GM12878 (cell line): ENCODE measurements at regions not wholly inside any gene's neighbourhood (a gene's known extent, or its start where the extent isn't known, plus 50 kb on each side); places are given as distances from the start of the nearest gene placed in this dataset.

ENCODE experiments used
- ATAC-seq: fragments of 200-7000 bp; cut with Tn5 transposase; 3 replicates; pipeline ENCODE4 v1.9.1; 2020; ENCODE audit warnings: mild to moderate bottlenecking, moderate library complexity
- BruUV-seq: library from RNA; stranded (reverse); fragments of 400-500 nt; replicated peaks from 2 replicates; lab custom pipeline; 2021; lab: Mats Ljungman, UMichigan
- CTCF ChIA-PET: fragments of 300-600 bp; sonication (Branson Sonifier 250); formaldehyde crosslinking; extraction: SDS; loops from one replicate; lab custom pipeline; 2021; ENCODE audit warnings: inconsistent platforms; lab: Yijun Ruan, JAX
- POLR2A ChIA-PET: fragments of 350-600 bp; formaldehyde crosslinking; extraction: SDS; loops from one replicate; lab custom pipeline; 2021; ENCODE audit warnings: inconsistent platforms; lab: Charles Lee
- RAD21 ChIA-PET: fragments of 300-600 bp; sonication (Branson Sonifier 250); formaldehyde crosslinking; loops from one replicate; lab custom pipeline; 2023; ENCODE audit warnings: antibody characterized with exemption; ENCODE audit not compliant: unreplicated experiment; lab: Charles Lee
- SMC1A ChIA-PET: fragments of 300-600 bp; sonication (Branson Sonifier 250); formaldehyde crosslinking; loops from one replicate; lab custom pipeline; 2023; ENCODE audit not compliant: unreplicated experiment, uncharacterized antibody; lab: Charles Lee
- DNase-seq: peaks from one replicate; pipeline ENCODE4 v3.0.0-alpha.2; 2011; ENCODE audit warnings: low read depth, low spot score
- FAIRE-seq: peaks from 3 replicates; lab custom pipeline; 2011; peaks lifted over from hg19 to GRCh38; lab: Jason Lieb, UNC
- H2AFZ ChIP-seq: 2 replicates; pipeline ENCODE4 v1.6.0; 2011; ENCODE audit warnings: low read depth, low read length, control low read depth; ENCODE audit not compliant: control insufficient read depth
- H3K27ac ChIP-seq: 2 replicates; pipeline ENCODE4 v1.5.1; 2011; ENCODE audit warnings: control low read depth; ENCODE audit not compliant: control insufficient read depth, insufficient read depth
- H3K27me3 ChIP-seq, 2 experiments: replicated peaks in 1 of 2; 2 replicates each; pipeline versions ENCODE4 v1.6.0 to v1.6.1; 2011; ENCODE audit warnings: low read length in 1 of 2; ENCODE audit not compliant: control insufficient read depth in 2 of 2, insufficient read depth in 2 of 2
- H3K36me3 ChIP-seq, 2 experiments: 2 replicates each; pipeline ENCODE4 v1.5.1; 2011; ENCODE audit warnings: low read length in 1 of 2; ENCODE audit not compliant: control insufficient read depth in 2 of 2, insufficient read depth in 2 of 2
- H3K4me1 ChIP-seq: 2 replicates; pipeline ENCODE4 v1.6.1; 2011; ENCODE audit warnings: mild to moderate bottlenecking, low read length, moderate library complexity, mixed read lengths; ENCODE audit not compliant: control insufficient read depth, insufficient read depth
- H3K4me2 ChIP-seq: 2 replicates; pipeline ENCODE4 v1.6.0; 2011; ENCODE audit warnings: control low read depth; ENCODE audit not compliant: control insufficient read depth, insufficient read depth
- H3K4me3 ChIP-seq: fragments of 200-600 bp; sonication (generic); 2 replicates; pipeline ENCODE4 v1.5.1; 2016
- H3K79me2 ChIP-seq: 2 replicates; pipeline ENCODE4 v1.6.0; 2011; ENCODE audit warnings: low read length; ENCODE audit not compliant: control insufficient read depth, insufficient read depth
- H3K9ac ChIP-seq: 2 replicates; pipeline ENCODE4 v1.8.0; 2011; ENCODE audit warnings: low read length, control low read depth, mixed read lengths; ENCODE audit not compliant: control insufficient read depth, insufficient read depth
- H3K9me3 ChIP-seq: replicated peaks from 3 replicates; pipeline ENCODE4 v1.5.1; 2011; ENCODE audit warnings: mild to moderate bottlenecking, low read length; ENCODE audit not compliant: control insufficient read depth, insufficient read depth
- H4K20me1 ChIP-seq: 2 replicates; pipeline ENCODE4 v1.6.0; 2011; ENCODE audit not compliant: control insufficient read depth, insufficient read depth
- BRCA1 ChIP-seq: IDR thresholded peaks from 2 replicates; pipeline ENCODE4 v1.6.1; 2011; ENCODE audit warnings: low read depth, low read length, improper control_type of control experiment
- CREM ChIP-seq: IDR thresholded peaks from 2 replicates; pipeline ENCODE4 v1.6.1; 2014; ENCODE audit warnings: antibody characterized with exemption, low read depth
- KAT2A ChIP-seq: conservative IDR thresholded peaks from 2 replicates; pipeline ENCODE4 v1.6.1; 2011; ENCODE audit warnings: low read depth, low read length; ENCODE audit not compliant: control insufficient read depth
- LARP7 ChIP-seq: fragments of 450-650 bp; IDR thresholded peaks from 2 replicates; pipeline ENCODE4 v1.6.1; 2017; ENCODE audit warnings: mild to moderate bottlenecking
- MEF2A ChIP-seq: IDR thresholded peaks from 2 replicates; pipeline ENCODE4 v1.6.1; 2011; ENCODE audit warnings: low read depth, mild to moderate bottlenecking, low read length, moderate library complexity; ENCODE audit not compliant: insufficient read depth
- MTA2 ChIP-seq: fragments of 450-650 bp; IDR thresholded peaks from 2 replicates; pipeline ENCODE4 v1.6.1; 2016; ENCODE audit warnings: low read depth, mild to moderate bottlenecking, moderate library complexity
- NFXL1 ChIP-seq: fragments of 450-650 bp; IDR thresholded peaks from 2 replicates; pipeline ENCODE4 v1.6.1; 2017; ENCODE audit warnings: antibody characterized with exemption, mild to moderate bottlenecking, borderline replicate concordance
- POLR2AphosphoS2 ChIP-seq: IDR thresholded peaks from 2 replicates; pipeline ENCODE4 v1.6.1; 2011; ENCODE audit warnings: low read depth, mild to moderate bottlenecking, low read length, improper control_type of control experiment, moderate library complexity
- RB1 ChIP-seq: fragments of 450-650 bp; formaldehyde crosslinking; IDR thresholded peaks from 2 replicates; pipeline ENCODE4 v1.6.1; 2017; ENCODE audit warnings: mild to moderate bottlenecking, borderline replicate concordance
- RCOR1 ChIP-seq: conservative IDR thresholded peaks from 2 replicates; pipeline ENCODE4 v1.6.1; 2012; ENCODE audit warnings: low read depth, low read length, improper control_type of control experiment
- RELA ChIP-seq: fragments of 450-650 bp; IDR thresholded peaks from 2 replicates; pipeline ENCODE4 v1.8.0; 2014; ENCODE audit warnings: borderline replicate concordance; ENCODE audit not compliant: partially characterized antibody
- RFX5 ChIP-seq: IDR thresholded peaks from 2 replicates; pipeline ENCODE4 v1.6.1; 2011; ENCODE audit warnings: low read depth, low read length, improper control_type of control experiment
- SIX5 ChIP-seq: IDR thresholded peaks from 2 replicates; pipeline ENCODE4 v1.6.1; 2011; ENCODE audit warnings: mild to moderate bottlenecking, low read depth, low read length, moderate library complexity; ENCODE audit not compliant: severe bottlenecking
- SUPT20H ChIP-seq: IDR thresholded peaks from 2 replicates; pipeline ENCODE4 v1.6.1; 2011; ENCODE audit warnings: low read depth, mild to moderate bottlenecking, low read length, moderate library complexity, borderline replicate concordance; ENCODE audit not compliant: control insufficient read depth
- TAF1 ChIP-seq: IDR thresholded peaks from 2 replicates; pipeline ENCODE4 v1.6.1; 2011; ENCODE audit warnings: mild to moderate bottlenecking, low read depth, low read length, borderline replicate concordance
- ZNF217 ChIP-seq: fragments of 450-650 bp; IDR thresholded peaks from 2 replicates; pipeline ENCODE4 v1.6.1; 2017; ENCODE audit warnings: antibody characterized with exemption, mild to moderate bottlenecking
- WGBS: methylation state at CpG from one replicate; pipeline ENCODE4 v1.1.6; 2016; ENCODE audit warnings: low lambda C conversion rate; ENCODE audit not compliant: insufficient replicate concordance, insufficient coverage; ENCODE audit errors: missing lambda C conversion rate; 5-methylcytosine and 5-hydroxymethylcytosine counted together
- in situ Hi-C: fragments of 300-500 bp; cut with MboI; formaldehyde crosslinking; loops from 9 replicates; pipeline ENCODE4 v1.14.3; 2018; ENCODE audit warnings: mixed read lengths
- intact Hi-C: fragments of 100-400 bp; cut with micrococcal nuclease; formaldehyde crosslinking; loops from one replicate; pipeline ENCODE4 v1.14.2; 2022; ENCODE audit not compliant: unreplicated experiment
- TF ChIP-seq, protein P1 (sequence below): fragments of 450-650 bp; formaldehyde crosslinking; IDR thresholded peaks from 2 replicates; pipeline ENCODE4 v1.4.0; 2020; ENCODE audit warnings: mild to moderate bottlenecking, moderate library complexity

DNA sequence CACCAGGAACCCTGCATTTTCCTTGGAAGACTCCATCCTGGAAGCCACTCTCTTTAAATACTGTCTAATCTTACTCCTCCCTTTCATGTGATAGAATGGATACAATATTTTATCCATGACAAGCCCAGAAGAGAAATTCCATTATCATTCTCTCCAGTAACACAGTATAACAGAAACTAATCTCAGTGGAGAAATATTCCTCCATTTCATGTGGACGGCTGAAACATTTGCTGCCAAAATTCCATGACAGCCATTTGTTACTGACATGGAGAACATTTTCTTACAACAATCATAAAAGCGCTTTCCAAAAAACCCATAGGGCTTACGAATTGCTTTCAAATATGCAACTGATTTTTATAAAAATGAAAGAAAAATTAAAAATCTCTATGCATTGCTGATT lies 392.8 kb upstream of the KLF6 start:
- peaks cover 23% of the 10 kb centered on the region for H3K4me1 ChIP-seq
- ATAC-seq (no peak), FAIRE-seq (no peak), DNase-seq (no peak)
- H3K36me3 ChIP-seq = no peaks in the 10 kb centered on the region
- no peaks in the 10 kb centered on the region for H3K27me3 ChIP-seq
- no peaks in the 10 kb centered on the region for H4K20me1 ChIP-seq
- TF ChIP-seq RB1 (no peak), SUPT20H (no peak), POLR2AphosphoS2 (no peak), ZNF217 (no peak), TAF1 (no peak), KAT2A (no peak), LARP7 (no peak), NFXL1 (no peak), RCOR1 (no peak), CREM (no peak), SIX5 (no peak), MEF2A (no peak), RELA (no peak), RFX5 (no peak), MTA2 (no peak), BRCA1 (no peak)
- TF ChIP-seq, protein P1, sequence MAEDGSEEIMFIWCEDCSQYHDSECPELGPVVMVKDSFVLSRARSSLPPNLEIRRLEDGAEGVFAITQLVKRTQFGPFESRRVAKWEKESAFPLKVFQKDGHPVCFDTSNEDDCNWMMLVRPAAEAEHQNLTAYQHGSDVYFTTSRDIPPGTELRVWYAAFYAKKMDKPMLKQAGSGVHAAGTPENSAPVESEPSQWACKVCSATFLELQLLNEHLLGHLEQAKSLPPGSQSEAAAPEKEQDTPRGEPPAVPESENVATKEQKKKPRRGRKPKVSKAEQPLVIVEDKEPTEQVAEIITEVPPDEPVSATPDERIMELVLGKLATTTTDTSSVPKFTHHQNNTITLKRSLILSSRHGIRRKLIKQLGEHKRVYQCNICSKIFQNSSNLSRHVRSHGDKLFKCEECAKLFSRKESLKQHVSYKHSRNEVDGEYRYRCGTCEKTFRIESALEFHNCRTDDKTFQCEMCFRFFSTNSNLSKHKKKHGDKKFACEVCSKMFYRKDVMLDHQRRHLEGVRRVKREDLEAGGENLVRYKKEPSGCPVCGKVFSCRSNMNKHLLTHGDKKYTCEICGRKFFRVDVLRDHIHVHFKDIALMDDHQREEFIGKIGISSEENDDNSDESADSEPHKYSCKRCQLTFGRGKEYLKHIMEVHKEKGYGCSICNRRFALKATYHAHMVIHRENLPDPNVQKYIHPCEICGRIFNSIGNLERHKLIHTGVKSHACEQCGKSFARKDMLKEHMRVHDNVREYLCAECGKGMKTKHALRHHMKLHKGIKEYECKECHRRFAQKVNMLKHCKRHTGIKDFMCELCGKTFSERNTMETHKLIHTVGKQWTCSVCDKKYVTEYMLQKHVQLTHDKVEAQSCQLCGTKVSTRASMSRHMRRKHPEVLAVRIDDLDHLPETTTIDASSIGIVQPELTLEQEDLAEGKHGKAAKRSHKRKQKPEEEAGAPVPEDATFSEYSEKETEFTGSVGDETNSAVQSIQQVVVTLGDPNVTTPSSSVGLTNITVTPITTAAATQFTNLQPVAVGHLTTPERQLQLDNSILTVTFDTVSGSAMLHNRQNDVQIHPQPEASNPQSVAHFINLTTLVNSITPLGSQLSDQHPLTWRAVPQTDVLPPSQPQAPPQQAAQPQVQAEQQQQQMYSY (CRISPR knock-in tag) = no peak
- RAD21 ChIA-PET = no interaction called here
- H2AFZ ChIP-seq = no peak overlapping the region
- no peak overlapping the region for H3K4me3 ChIP-seq
- intact Hi-C loops = no loop called here
- H3K27ac ChIP-seq = no peak overlapping the region
- no peak overlapping the region for H3K4me2 ChIP-seq
- SMC1A ChIA-PET = no interaction called here
- no peaks in the 10 kb centered on the region for H3K79me2 ChIP-seq
- CTCF ChIA-PET = no interaction called here
- POLR2A ChIA-PET = no interaction called here
- H3K9me3 ChIP-seq = no peaks in the 10 kb centered on the region; the same call in 2 of the 3 replicates
- H3K9ac ChIP-seq = no peak overlapping the region
- WGBS = 88% methylated on average over 3 of the region's 3 CpGs
- in situ Hi-C loops = no loop called here
- no TSS peak for BruUV-seq
